Epithelial cell of esophagus (primary cell): ENCODE measurements at regions not wholly inside any gene's neighbourhood (a gene's known extent, or its start where the extent isn't known, plus 50 kb on each side); places are given as distances from the start of the nearest gene placed in this dataset.

Experiments
- DNase-seq: peaks from one replicate; pipeline ENCODE4 v3.0.0; 2010; ENCODE audit warnings: low read depth
- H3K4me3 ChIP-seq: 2 replicates; pipeline ENCODE4 v1.5.1; 2011; ENCODE audit warnings: mild to moderate bottlenecking, low read length, control low read depth
- CTCF ChIP-seq: IDR thresholded peaks from 2 replicates; pipeline ENCODE4 v1.5.1; 2011; ENCODE audit warnings: low read depth, mild to moderate bottlenecking, low read length, control low read depth, inconsistent platforms; ENCODE audit not compliant: insufficient read depth; ENCODE audit errors: missing control alignments

GRCh38 chr7:47008461-47008860, 573.5 kb downstream of the TNS3 start:
- TF ChIP-seq CTCF = no peak
- no peak for DNase-seq
- H3K4me3 ChIP-seq = no peak overlapping the region

GRCh38 chr7:47007471-47007870, 574.4 kb downstream of the TNS3 start:
- no peak for TF ChIP-seq CTCF
- H3K4me3 ChIP-seq = no peak overlapping the region
- no peak for DNase-seq

- no peak for TF ChIP-seq CTCF
- DNase-seq = peak; percentile 31
- H3K4me3 ChIP-seq = no peak overlapping the region
These were observed 581.4 kb downstream of the TNS3 start for GRCh38 chr7:47000561-47000960.

- no peak for DNase-seq
- no peak overlapping the region for H3K4me3 ChIP-seq
- TF ChIP-seq CTCF = no peak
These were observed 582.0 kb downstream of the TNS3 start for GRCh38 chr7:46999866-47000265.

GRCh38 chr7:46996972-46997371, 584.9 kb downstream of the TNS3 start:
- no peak overlapping the region for H3K4me3 ChIP-seq
- no peak for TF ChIP-seq CTCF
- DNase-seq = no peak

- peak; percentile 84 for DNase-seq
- TF ChIP-seq CTCF = no peak
- H3K4me3 ChIP-seq = no peak overlapping the region
These were observed 588.5 kb downstream of the TNS3 start for GRCh38 chr7:46993396-46993795.

GRCh38 chr7:46990761-46991160, 591.1 kb downstream of the TNS3 start:
- no peak overlapping the region for H3K4me3 ChIP-seq
- DNase-seq = no peak
- TF ChIP-seq CTCF = no peak
